ENCODE measurements at regions not wholly inside any gene's neighbourhood (a gene's known extent, or its start where the extent isn't known, plus 50 kb on each side); places are given as distances from the start of the nearest gene placed in this dataset.

DNA sequence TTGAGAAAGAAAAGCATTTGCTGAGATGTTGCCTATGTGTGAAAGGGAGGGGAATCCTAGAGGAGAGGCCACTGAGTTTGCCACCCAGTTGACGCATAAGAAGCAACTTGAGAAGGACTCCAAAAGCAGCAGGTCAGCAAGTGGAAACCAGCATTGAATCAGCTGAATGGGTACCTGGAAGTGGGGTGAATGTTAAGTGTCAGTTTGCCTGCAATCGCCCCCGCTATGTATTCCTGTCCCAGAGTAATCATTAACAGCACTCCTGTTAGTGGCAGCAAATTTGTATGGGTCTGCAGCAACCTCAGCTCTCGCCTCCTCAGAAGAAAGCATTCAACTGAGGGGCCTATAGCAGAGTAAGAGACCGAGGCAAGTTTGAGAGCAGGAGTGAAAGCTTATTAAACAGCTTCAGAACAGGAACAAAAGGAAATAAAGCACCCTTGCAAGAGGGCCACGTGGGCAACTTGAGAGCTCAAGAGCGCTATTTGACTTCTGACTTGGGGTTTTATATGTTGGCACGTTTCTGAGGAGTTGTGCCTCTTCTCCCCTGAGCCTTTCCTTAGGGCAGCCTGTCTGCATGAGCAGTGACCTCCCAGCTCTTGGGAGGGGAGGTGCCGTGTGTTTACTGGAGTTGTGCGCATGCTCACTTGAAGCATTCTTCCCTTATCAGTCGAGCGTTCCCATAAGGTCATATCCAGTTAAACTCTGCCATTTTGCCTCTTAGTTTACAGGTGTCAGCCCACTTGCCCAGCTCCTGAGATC, 122.6 kb upstream of the PHACTR1 start:
- no peak for DNase-seq

- no peak for DNase-seq
Observed at GRCh38 chr6:12594530-12594893, 122.1 kb upstream of the PHACTR1 start.

DNA sequence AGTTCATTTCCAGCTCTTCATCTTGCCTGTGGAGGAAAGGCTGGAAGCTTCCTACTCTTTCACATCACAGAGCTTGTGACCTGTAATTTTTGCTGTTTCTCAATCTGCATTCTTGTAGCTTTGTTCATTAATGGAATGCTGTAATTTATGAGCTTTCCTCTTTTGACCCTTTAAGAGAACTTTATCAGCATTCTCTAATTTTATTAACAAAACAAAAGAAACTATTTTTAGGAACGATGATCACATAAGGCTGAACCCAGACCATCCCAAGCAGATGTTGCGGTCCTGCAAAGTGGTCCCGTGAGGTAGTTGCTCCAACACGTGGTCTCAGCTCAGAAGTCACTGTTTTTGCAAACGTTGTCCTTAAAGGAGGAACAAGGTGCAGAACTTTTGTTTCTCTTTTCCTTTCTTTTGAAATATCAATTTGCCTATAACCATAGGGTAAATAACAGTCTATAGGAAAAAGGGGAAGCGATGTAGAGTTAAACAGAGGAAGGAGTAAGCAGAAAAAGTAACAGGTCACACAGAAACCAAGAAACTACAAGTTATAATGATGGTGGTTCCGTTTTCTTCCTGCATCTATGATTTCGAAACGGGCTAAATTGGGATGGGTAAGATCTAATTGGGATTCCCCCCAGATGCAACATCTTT, 121.3 kb upstream of the PHACTR1 start:
- DNase-seq, result no peak

- DNase-seq, result no peak
Observed at GRCh38 chr6:12596731-12597130, 119.8 kb upstream of the PHACTR1 start.

DNA sequence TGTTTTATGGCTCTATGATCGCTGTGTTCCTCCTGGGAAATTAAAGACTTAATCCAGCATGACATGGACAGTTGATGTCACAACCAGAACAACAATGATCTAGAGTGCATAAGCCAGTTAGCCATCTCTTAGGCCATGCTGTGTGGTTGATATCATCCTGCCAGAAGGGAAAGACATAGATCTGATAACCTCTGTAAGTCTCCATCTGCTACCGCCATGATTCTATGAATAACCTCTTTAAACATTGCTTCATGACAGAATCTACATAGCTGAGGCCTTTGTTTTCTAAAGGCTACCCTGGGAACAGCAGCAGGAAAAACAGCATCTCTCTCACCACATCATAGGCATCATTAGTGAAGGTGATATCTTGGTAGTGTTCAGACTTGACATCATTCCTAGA, 117.6 kb upstream of the PHACTR1 start:
- DNase-seq, result no peak

GRCh38 chr6:12601881-12602280, 114.7 kb upstream of the PHACTR1 start:
- DNase-seq, result no peak

DNA sequence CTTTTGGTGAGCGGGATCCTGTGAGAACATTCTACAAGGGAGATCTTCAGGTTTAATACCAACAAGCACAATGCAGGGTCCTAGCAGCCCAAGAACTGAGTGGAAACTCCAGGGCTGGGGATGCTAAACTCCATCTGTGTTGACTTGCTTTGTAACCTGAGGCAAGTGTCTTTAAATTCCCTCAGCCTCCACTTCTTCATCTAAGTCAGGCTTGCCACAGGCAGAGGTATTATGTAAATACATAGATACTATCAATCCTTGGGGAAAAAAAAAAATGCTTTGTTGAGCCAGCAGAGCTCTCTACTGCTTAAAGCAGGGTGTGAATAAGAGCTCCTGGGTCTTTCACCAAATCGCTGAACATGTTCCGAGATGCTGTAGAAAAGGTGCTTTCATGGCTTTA, 114.2 kb upstream of the PHACTR1 start:
- DNase-seq, result no peak

- no peak for DNase-seq
Observed at GRCh38 chr6:12602951-12603672, 113.5 kb upstream of the PHACTR1 start.

DNA sequence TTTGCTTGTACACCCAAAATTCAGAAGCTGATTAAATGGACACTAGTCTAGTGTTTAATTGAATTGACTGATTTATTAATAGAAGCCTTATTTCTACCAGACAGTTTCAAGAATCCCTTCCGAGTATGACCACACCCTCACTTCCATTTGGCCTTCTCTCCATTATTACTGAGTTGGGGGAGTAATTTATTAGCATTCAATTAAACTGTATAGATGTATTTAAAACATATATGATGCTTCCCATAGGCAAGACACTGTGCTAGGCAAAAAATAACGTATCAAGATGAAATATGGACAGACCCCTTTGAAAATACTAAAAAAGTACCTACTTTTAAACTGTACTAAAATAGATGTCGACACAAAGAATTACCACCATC, 112.9 kb upstream of the PHACTR1 start:
- no peak for DNase-seq

DNA sequence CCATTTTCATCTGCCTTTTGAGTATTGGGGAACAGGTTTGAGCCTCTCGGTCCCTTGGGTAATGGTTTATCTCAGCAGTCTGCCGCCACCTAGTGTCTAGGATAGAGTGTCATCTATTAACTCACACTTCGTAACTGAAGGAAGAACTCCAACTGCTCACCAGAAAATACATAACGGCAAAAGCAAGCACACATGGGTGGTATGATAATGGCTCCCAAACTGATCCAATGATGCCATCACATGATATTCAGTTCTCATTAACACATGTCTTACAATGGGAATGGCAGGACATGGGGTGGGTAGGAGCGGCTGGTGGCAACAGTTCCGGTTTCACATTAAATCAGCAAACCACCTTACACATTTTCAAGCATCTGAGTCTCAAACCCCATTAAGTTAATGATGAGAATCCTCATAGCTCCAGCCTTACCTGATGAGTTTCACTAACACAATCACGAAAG, 110.7 kb upstream of the PHACTR1 start:
- peak; percentile 38 for DNase-seq

- no peak for DNase-seq
Observed at GRCh38 chr6:12606616-12607015, 110.0 kb upstream of the PHACTR1 start.

DNA sequence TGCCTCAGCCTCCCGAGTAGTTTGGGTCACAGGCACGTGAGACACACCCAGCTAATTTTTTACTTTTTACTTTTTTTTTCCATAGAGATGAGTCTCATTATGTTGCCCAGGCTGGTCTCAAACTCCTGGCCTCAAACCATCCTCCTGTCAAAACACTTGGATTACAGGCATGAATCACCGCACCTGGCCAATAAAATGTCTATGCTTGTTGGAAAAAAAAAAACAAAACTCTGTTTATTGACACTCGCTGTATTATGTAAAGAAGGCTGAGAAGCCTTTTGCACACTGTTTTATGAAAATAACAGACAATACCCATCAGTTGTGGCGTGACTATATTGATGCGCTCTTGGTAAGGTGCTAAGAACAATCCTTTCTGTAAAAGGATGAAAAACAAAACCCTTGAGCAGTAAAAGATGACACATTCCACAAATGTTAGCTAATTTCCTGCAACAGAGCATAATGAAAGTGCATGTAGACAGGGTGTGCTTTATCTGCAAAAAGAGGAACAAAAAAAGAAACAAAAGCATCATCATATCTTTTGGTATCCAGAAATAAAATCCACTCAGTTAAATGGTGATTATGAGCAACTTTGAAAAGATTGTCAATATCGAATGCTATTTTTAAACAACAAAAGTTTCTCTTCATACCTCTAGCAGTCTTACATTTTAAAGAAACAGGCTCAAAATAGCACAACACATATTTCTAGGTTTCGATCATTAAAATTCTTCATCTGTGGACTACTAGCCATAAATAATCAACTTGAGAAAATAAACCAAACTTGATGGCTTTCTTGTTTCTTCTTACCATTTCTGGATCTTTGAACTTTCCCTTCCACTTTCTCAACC, 108.3 kb upstream of the PHACTR1 start:
- no peak for DNase-seq

GRCh38 chr6:12608874-12609273, 107.7 kb upstream of the PHACTR1 start:
- no peak for DNase-seq

DNA sequence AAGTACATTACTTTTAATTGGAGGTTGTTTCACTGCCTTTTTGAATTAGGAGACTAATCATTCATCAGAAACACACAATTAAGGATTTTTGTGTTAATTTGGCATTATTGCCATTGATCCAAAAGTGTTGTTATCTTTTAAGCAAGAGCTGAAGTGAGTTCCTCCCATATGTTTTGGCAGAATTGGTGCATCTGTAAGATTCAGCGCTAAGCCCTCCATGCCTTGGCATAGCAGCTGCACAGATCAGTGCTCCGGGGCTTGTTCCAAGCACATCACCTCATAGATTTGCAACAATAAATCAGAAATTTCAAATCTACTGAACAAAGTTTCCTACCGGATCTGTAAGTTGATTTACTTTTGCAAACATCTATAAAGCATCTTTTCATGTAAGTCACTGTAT, 106.8 kb upstream of the PHACTR1 start:
- DNase-seq, result no peak

DNA sequence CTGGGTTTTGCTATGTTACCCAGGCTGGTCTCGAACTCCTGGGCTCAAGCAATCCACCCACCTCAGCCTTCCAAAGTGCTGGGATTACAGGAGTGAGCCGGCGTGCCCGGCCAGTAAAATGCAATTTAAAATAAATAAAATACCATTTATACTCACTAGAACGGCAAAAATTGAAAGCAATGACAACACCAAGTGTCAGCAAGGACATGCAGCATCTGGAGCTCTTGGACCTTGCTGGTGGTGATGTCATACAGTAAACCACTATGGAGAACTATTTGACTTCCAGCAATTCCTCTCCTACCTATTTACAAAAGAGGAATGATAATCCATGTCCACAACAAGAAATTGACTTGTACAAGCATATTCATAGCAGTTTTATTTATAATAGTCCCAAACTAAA, 105.7 kb upstream of the PHACTR1 start:
- no peak for DNase-seq

- DNase-seq, result no peak
Observed at GRCh38 chr6:12613811-12614210, 102.8 kb upstream of the PHACTR1 start.

GRCh38 chr6:12614456-12614855, 102.1 kb upstream of the PHACTR1 start:
- no peak for DNase-seq

DNA sequence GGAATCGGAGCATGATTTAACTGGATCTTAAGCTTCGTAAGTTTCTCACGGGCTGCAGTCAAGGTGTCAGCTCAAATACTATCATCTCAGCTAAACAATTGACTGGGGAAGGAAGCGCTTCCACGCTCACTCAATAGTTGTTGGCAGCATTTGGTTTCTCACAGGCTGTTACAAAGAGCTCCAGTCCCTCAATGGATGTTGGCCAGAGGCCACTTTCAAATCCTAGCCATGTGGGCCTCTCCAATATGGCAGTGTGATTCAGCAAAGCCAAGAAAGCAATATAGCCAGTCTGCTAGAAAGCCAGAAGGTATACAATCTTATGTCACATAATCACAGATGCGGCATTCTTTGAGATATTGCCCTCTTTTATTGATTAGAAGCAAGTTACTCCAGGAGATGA, 98.3 kb upstream of the PHACTR1 start:
- DNase-seq, result no peak

GRCh38 chr6:12621754-12622153, 94.8 kb upstream of the PHACTR1 start:
- DNase-seq, result no peak

DNA sequence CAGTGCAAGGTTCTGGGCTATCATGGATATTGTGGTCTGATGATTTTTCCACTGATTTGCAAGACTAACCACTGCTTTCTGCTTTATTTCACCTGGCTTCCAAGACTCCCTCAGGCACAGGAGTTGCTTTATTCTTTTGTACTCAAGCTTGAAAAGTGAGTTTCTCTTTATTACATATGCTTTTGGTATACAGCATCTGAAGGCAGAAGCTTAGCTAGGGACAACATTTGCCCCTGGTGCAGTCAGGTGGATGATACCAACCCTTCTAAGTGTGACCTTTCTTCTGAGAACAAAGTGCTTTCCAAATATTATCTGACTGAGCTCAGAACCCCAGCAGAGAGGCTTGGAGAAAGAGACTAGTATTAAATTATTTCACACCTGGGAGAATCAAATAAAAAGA, 94.0 kb upstream of the PHACTR1 start:
- DNase-seq, result no peak

DNA sequence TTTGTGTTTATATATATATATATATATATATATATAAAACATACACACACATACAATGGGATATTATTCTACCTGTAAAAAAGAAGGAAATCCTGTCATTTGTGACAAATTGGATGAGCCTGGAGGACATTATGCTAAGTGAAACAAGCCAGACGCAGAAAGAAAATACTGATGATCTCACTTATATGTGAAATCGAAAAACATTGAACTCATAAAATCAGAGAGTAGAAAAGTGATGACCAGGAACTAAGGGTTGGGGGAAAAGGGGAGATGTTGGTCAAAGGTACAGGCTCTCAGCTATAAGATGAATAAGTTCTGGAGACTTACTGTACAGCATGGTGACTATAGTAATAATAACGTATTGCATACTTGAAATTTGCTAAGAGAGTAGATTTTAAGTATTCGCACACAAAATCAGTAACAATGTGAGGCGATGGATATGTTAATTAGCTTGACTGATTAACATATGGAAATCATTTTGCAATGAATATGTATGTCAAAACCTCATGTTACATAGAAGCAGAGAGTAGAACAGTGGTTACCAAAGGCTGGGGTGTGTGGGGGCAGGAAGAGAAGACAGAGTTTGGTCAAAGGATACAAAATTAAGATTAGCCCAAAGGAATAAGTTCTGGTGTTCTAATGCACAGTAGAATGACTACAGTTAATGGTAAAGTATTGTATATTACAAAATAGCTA, 92.3 kb upstream of the PHACTR1 start:
- DNase-seq, result no peak

- DNase-seq, result no peak
Observed at GRCh38 chr6:12627053-12627452, 89.5 kb upstream of the PHACTR1 start.

DNA sequence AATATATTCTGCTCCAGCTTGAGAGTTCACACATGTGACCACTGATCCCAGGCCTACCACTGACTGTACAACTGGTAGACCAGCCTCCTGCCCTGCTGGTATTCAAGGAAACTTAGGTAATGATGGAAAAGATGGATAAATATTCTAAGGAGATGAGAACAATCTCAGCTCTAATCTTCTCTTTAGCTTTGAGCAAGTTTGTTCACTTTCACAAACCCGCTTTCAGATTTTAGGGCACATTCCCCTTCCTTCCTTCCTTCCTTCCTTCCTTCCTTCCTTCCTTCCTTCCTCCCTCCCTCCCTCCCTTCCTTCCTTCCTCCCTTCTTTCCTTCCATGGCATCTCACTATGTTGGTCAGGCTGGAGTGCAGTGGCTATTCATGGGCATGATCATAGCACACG, 88.2 kb upstream of the PHACTR1 start:
- no peak for DNase-seq
